HAP-1 (cell line): ENCODE measurements at regions not wholly inside any gene's neighbourhood (a gene's known extent, or its start where the extent isn't known, plus 50 kb on each side); places are given as distances from the start of the nearest gene placed in this dataset.

Source experiments
- DNase-seq, 2 experiments: peaks; one replicate each; pipeline ENCODE4 v3.0.0-alpha.2; 2016 to 2020; ENCODE audit warnings: low spot score in 2 of 2
- H3K27me3 ChIP-seq: fragments of 250-450 bp; sonication (Bioruptor Pico); 2 replicates; pipeline ENCODE4 v1.5.1; 2020; ENCODE audit warnings: low read depth, mild to moderate bottlenecking, moderate library complexity
- H3K36me3 ChIP-seq: fragments of 250-450 bp; sonication (Bioruptor Pico); replicated peaks from 2 replicates; pipeline ENCODE4 v1.5.1; 2020; ENCODE audit warnings: mild to moderate bottlenecking
- H3K4me1 ChIP-seq: fragments of 250-450 bp; sonication (Bioruptor Pico); 2 replicates; pipeline ENCODE4 v1.5.1; 2020; ENCODE audit warnings: mild to moderate bottlenecking
- H3K4me3 ChIP-seq: fragments of 250-450 bp; sonication (Bioruptor Pico); 2 replicates; pipeline ENCODE4 v1.5.1; 2020; ENCODE audit warnings: mild to moderate bottlenecking, moderate library complexity
- H3K9me3 ChIP-seq: fragments of 250-450 bp; sonication (Bioruptor Pico); 2 replicates; pipeline ENCODE4 v1.5.1; 2020; ENCODE audit warnings: mild to moderate bottlenecking, moderate library complexity
- in situ Hi-C: fragments of 300-500 bp; cut with MboI; formaldehyde crosslinking; loops from 3 replicates; pipeline ENCODE4 v1.14.3; 2020; ENCODE audit warnings: low sequenced_read_pairs, inconsistent platforms, mixed read lengths

- H3K4me3 ChIP-seq = no peak overlapping the region
- H3K4me1 ChIP-seq = no peaks in the 10 kb centered on the region
- no peaks in the 10 kb centered on the region for H3K9me3 ChIP-seq
- no peaks in the 10 kb centered on the region for H3K27me3 ChIP-seq
- no peaks in the 10 kb centered on the region for H3K36me3 ChIP-seq
- in situ Hi-C loops = no loop called here
- no peak for DNase-seq
Measured at GRCh38 chr10:128873411-128874054, 593.5 kb upstream of the MGMT start.

GRCh38 chr10:128874331-128874730, 592.7 kb upstream of the MGMT start:
- no peaks in the 10 kb centered on the region for H3K27me3 ChIP-seq
- in situ Hi-C loops = no loop called here
- no peaks in the 10 kb centered on the region for H3K36me3 ChIP-seq
- DNase-seq = no peak
- no peaks in the 10 kb centered on the region for H3K9me3 ChIP-seq
- no peaks in the 10 kb centered on the region for H3K4me1 ChIP-seq
- H3K4me3 ChIP-seq = no peak overlapping the region

GRCh38 chr10:128875030-128875744, 591.9 kb upstream of the MGMT start:
- no peak overlapping the region for H3K4me3 ChIP-seq
- in situ Hi-C loops = no loop called here
- no peaks in the 10 kb centered on the region for H3K27me3 ChIP-seq
- no peaks in the 10 kb centered on the region for H3K9me3 ChIP-seq
- no peaks in the 10 kb centered on the region for H3K36me3 ChIP-seq
- no peak for DNase-seq
- no peaks in the 10 kb centered on the region for H3K4me1 ChIP-seq

- no peak for DNase-seq
- H3K36me3 ChIP-seq = no peaks in the 10 kb centered on the region
- no peaks in the 10 kb centered on the region for H3K27me3 ChIP-seq
- H3K4me3 ChIP-seq = no peak overlapping the region
- H3K4me1 ChIP-seq = no peaks in the 10 kb centered on the region
- in situ Hi-C loops = no loop called here
- no peaks in the 10 kb centered on the region for H3K9me3 ChIP-seq
Measured at GRCh38 chr10:128875956-128876736, 590.9 kb upstream of the MGMT start.

GRCh38 chr10:128877141-128877540, 589.9 kb upstream of the MGMT start:
- in situ Hi-C loops = no loop called here

GRCh38 chr10:128877936-128878335, 589.1 kb upstream of the MGMT start:
- H3K4me1 ChIP-seq = no peaks in the 10 kb centered on the region
- H3K9me3 ChIP-seq = no peaks in the 10 kb centered on the region
- no peak for DNase-seq
- no peak overlapping the region for H3K4me3 ChIP-seq
- in situ Hi-C loops = no loop called here
- H3K36me3 ChIP-seq = no peaks in the 10 kb centered on the region
- H3K27me3 ChIP-seq = no peaks in the 10 kb centered on the region

More at GRCh38 chr10:128877141-128877540, 589.9 kb upstream of the MGMT start:
- H3K36me3 ChIP-seq = no peaks in the 10 kb centered on the region
- H3K4me1 ChIP-seq = no peaks in the 10 kb centered on the region
- H3K4me3 ChIP-seq = no peak overlapping the region
- no peaks in the 10 kb centered on the region for H3K27me3 ChIP-seq
- no peaks in the 10 kb centered on the region for H3K9me3 ChIP-seq
- DNase-seq = no peak

- H3K27me3 ChIP-seq = no peaks in the 10 kb centered on the region
- no peak overlapping the region for H3K4me3 ChIP-seq
- DNase-seq = no peak
- no peaks in the 10 kb centered on the region for H3K4me1 ChIP-seq
- in situ Hi-C loops = no loop called here
- H3K36me3 ChIP-seq = no peaks in the 10 kb centered on the region
- H3K9me3 ChIP-seq = no peaks in the 10 kb centered on the region
Measured at GRCh38 chr10:128879030-128879429, 588.0 kb upstream of the MGMT start.

- no peaks in the 10 kb centered on the region for H3K36me3 ChIP-seq
- H3K4me3 ChIP-seq = no peak overlapping the region
- H3K4me1 ChIP-seq = no peaks in the 10 kb centered on the region
- DNase-seq = no peak
- H3K9me3 ChIP-seq = no peaks in the 10 kb centered on the region
- H3K27me3 ChIP-seq = no peaks in the 10 kb centered on the region
- in situ Hi-C loops = no loop called here
Measured at GRCh38 chr10:128879441-128880140, 587.5 kb upstream of the MGMT start.

- no peaks in the 10 kb centered on the region for H3K27me3 ChIP-seq
- H3K4me1 ChIP-seq = no peaks in the 10 kb centered on the region
- DNase-seq = no peak
- no peak overlapping the region for H3K4me3 ChIP-seq
- no peaks in the 10 kb centered on the region for H3K9me3 ChIP-seq
- no peaks in the 10 kb centered on the region for H3K36me3 ChIP-seq
- in situ Hi-C loops = no loop called here
Measured at GRCh38 chr10:128880159-128880725, 586.8 kb upstream of the MGMT start.

GRCh38 chr10:128881086-128881485, 586.0 kb upstream of the MGMT start:
- no peaks in the 10 kb centered on the region for H3K36me3 ChIP-seq
- H3K4me1 ChIP-seq = no peaks in the 10 kb centered on the region
- no peak for DNase-seq
- H3K4me3 ChIP-seq = no peak overlapping the region
- H3K9me3 ChIP-seq = no peaks in the 10 kb centered on the region
- in situ Hi-C loops = no loop called here
- no peaks in the 10 kb centered on the region for H3K27me3 ChIP-seq

- Histone ChIP-seq H3K4me1 (no peaks in the 10 kb centered on the region), H3K27me3 (no peaks in the 10 kb centered on the region), H3K36me3 (no peaks in the 10 kb centered on the region), H3K4me3 (no peak overlapping the region), H3K9me3 (no peaks in the 10 kb centered on the region)
- in situ Hi-C loops = no loop called here
- DNase-seq = no peak
Measured at GRCh38 chr10:128883231-128884032, 583.6 kb upstream of the MGMT start.

- no peak overlapping the region for H3K4me3 ChIP-seq
- H3K27me3 ChIP-seq = no peaks in the 10 kb centered on the region
- no peak for DNase-seq
- in situ Hi-C loops = no loop called here
- H3K4me1 ChIP-seq = no peaks in the 10 kb centered on the region
- H3K9me3 ChIP-seq = no peaks in the 10 kb centered on the region
- H3K36me3 ChIP-seq = no peaks in the 10 kb centered on the region
Measured at GRCh38 chr10:128884033-128884425, 583.0 kb upstream of the MGMT start.
